Esophagus (tissue), 2 donors: ENCODE measurements at regions not wholly inside any gene's neighbourhood (a gene's known extent, or its start where the extent isn't known, plus 50 kb on each side); places are given as distances from the start of the nearest gene placed in this dataset.

Source experiments
- H3K27ac ChIP-seq, 2 donors: one replicate each; pipeline ENCODE4 v1.5.1; 2013; ENCODE audit warnings: low read depth in 2 of 2, mild to moderate bottlenecking in 2 of 2, inconsistent platforms in 1 of 2, low read length in 1 of 2, moderate library complexity in 1 of 2
- H3K27me3 ChIP-seq, 2 donors: one replicate each; pipeline ENCODE4 v1.6.1; 2013; ENCODE audit warnings: low read length in 2 of 2, control low read depth in 1 of 2, mild to moderate bottlenecking in 1 of 2; ENCODE audit not compliant: insufficient read depth in 2 of 2, control insufficient read depth in 1 of 2
- H3K36me3 ChIP-seq, 2 donors: one replicate each; pipeline ENCODE4 v1.6.1; 2013; ENCODE audit warnings: low read length in 1 of 2; ENCODE audit not compliant: control insufficient read depth in 2 of 2, insufficient read depth in 2 of 2
- H3K4me1 ChIP-seq, 2 donors: one replicate each; pipeline ENCODE4 v1.6.1; 2013; ENCODE audit warnings: low read length in 1 of 2; ENCODE audit not compliant: control insufficient read depth in 2 of 2, insufficient read depth in 2 of 2
- H3K4me3 ChIP-seq, 2 donors: one replicate each; pipeline ENCODE4 v1.5.1; 2013; ENCODE audit warnings: low read length in 2 of 2, mild to moderate bottlenecking in 2 of 2, low read depth in 1 of 2, moderate library complexity in 1 of 2
- H3K9me3 ChIP-seq, 2 donors: one replicate each; pipeline ENCODE4 v1.6.1; 2013; ENCODE audit warnings: mild to moderate bottlenecking in 2 of 2, low read depth in 1 of 2, low read length in 1 of 2, moderate library complexity in 1 of 2; ENCODE audit not compliant: control insufficient read depth in 2 of 2, insufficient read depth in 1 of 2
- WGBS, 2 donors: extraction: QIAGEN DNeasy Blood & Tissue Kit; methylation state at CpG; one replicate each; pipeline ENCODE4 v1.1.7; 2013; 5-methylcytosine and 5-hydroxymethylcytosine counted together
- donor health status: healthy with polysubstance abuse.
- donor health status: Bipolar disorder and iron deficiency.

DNA sequence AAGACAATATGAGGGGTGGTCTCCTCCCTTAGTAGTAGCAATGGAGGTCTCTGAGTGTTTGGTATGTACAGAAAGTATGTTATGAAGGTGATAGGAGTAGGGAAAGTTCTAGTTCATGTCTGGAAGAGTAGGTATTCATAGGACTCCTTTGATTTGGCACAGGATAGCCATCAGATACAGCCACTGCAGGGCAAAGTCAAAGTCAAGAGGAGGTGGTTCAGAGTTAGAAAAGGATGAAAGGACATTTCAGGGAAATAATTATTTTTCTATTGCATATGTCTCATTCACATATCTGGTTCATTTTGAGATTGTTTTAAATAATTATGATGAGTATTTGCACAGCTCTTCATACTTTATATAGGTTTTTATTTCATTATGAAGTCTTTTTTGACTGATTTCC is 381.1 kb downstream of the MFSD1 start:
- Histone ChIP-seq H3K36me3 (no peaks in the 10 kb centered on the region), H3K4me1 (no peaks in the 10 kb centered on the region), H3K9me3 (peaks cover 0 to 6% of the 10 kb centered on the region in 2 donors), H3K27ac (no peak overlapping the region), H3K4me3 (no peak overlapping the region), H3K27me3 (no peaks in the 10 kb centered on the region)

DNA sequence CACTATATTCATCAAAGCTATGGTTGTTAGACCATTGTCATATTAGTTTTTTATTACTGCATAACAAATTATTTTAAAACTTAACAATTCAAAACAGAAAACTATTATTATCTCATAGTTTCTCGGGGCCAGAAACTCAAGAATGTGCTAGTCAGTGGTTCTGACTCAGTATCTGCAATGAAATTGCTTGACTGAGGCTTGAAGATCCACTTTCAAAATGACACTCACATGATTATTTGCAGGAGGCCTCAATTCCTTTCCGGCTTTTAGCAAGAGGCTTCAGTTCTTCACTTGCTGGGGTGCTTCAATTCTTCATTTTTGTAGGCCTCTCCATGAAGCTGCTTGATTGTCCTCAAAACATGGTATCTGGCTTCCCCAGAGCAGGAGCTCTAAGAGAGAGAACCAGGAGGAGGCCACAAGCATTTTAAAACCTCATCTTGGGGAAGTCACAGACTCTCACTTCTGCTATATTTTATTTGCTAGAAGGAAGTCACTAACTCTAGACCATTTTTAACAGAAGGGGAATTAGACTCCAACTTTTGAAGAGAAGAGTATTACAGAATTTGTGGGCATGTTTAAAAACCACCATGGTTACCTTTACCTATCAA is 383.7 kb downstream of the MFSD1 start:
- Histone ChIP-seq H3K4me3 (no peak overlapping the region), H3K27me3 (no peaks in the 10 kb centered on the region), H3K4me1 (no peaks in the 10 kb centered on the region), H3K36me3 (no peaks in the 10 kb centered on the region), H3K9me3 (peaks cover 0 to 6% of the 10 kb centered on the region in 2 donors), H3K27ac (no peak overlapping the region)
- 59 to 64% methylated on average over 2 of the region's 2 CpGs for WGBS, 2 donors

DNA sequence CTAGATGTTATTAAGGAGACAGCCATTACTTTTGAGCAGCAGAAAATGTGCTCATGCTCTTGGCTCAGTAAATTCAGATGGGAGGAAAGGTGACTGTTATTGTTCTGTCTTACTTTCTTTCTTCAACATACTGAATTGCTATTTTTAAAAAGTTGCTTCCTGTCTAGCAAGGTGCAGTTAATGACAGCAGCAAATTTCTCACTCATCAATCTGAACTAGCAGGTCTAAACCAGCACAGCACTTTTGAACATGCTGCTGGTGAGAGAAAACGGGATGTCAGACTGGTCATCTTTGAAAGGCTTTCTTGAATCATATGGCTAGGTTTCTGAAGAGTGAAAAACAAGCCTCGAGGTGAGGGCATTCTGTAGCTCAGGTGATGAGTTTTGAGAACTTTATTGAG is 384.7 kb downstream of the MFSD1 start:
- H3K36me3 ChIP-seq: no peaks in the 10 kb centered on the region
- no peak overlapping the region for H3K27ac ChIP-seq
- peaks cover 0 to 4% of the 10 kb centered on the region in 2 donors for H3K9me3 ChIP-seq
- no peaks in the 10 kb centered on the region for H3K27me3 ChIP-seq
- H3K4me1 ChIP-seq: no peaks in the 10 kb centered on the region
- H3K4me3 ChIP-seq: no peak overlapping the region
- WGBS, 2 donors: 37% methylated on average over 2 of the region's 2 CpGs

DNA sequence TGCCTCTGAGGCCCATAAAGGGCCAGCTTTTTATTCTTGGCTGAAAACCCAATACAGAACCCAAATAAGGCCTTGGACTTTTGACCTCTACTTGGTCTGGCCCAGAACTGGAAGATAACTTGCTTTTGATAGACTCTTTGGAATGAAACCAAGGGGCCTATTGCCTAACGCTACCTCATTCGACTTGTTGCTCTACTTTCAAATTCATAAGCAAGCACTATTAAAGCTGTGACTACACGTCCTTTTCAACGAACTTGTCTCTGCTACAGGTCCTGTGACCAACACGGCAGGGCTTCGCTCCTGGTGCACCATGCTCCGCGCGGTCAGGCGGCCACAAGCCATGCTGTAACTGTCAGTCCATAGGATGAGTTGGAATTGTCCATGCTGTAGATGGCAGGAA is 385.4 kb downstream of the MFSD1 start:
- no peaks in the 10 kb centered on the region for H3K36me3 ChIP-seq
- H3K4me3 ChIP-seq: no peak overlapping the region
- no peak overlapping the region for H3K27ac ChIP-seq
- 70 to 80% methylated on average over 10 of the region's 10 CpGs for WGBS, 2 donors
- peaks cover 0 to 4% of the 10 kb centered on the region in 2 donors for H3K9me3 ChIP-seq
- no peaks in the 10 kb centered on the region for H3K27me3 ChIP-seq
- no peaks in the 10 kb centered on the region for H3K4me1 ChIP-seq

DNA sequence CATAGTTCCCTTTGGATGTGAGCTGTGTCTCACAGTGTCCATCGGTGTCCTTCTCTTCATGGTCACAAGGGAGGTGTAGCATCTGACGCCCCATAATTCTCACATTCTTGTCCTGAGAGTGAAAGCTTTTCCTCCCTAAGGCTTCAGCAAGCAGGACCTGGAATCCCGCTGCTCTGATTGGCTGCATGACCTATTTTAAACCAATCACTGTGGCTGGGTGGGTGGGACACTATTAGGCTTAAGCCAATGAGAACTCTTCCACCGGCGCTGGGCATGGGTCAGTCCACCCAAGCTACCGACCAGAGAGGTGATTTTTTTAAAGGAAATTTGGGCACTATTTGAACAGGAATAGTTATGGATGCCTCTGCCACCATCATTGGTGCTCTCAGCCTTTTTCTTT is 385.9 kb downstream of the MFSD1 start:
- peaks cover 0 to 4% of the 10 kb centered on the region in 2 donors for H3K9me3 ChIP-seq
- whole genome bisulfite sequencing, 2 donors: 76 to 77% methylated on average over 6 of the region's 6 CpGs

DNA sequence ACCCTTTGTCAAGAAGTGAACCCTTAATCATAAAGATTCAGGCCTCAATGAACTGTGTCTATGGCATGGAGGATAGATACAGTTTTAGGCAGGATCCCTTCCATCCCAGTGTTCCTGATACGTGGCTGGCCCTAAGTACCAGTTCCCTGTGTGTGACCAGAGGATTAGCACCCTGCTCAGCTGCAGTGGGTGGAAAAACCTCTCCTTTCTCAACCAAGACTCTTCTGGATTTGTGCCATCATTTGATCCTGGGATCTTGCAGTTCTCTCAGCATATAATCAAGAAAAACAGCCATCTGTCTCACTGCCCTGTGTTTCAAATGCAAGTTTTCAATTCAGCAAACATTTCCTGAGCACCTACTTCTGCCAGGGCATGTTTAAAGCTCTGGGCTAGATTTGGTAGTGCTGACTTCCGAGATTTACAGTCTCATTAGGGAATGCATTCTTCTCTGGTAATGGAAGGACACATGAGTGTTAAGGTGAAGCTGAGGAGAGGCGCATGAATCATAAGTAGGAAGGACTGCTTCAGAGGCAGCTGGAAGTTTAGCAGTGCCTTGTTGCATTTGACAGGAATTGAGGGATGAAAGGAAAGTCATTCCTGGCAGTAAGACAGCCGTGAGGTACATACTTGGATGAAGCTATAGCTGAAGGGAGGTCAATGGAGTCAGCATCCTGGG is 388.3 kb downstream of the MFSD1 start:
- WGBS, 2 donors: 44 to 60% methylated on average over 4 of the region's 4 CpGs

More for the DNA sequence above, 385.9 kb downstream of the MFSD1 start:
- H3K27me3 ChIP-seq: no peaks in the 10 kb centered on the region
- H3K4me3 ChIP-seq: no peak overlapping the region
- no peaks in the 10 kb centered on the region for H3K36me3 ChIP-seq
- H3K27ac ChIP-seq: no peak overlapping the region
- H3K4me1 ChIP-seq: no peaks in the 10 kb centered on the region

DNA sequence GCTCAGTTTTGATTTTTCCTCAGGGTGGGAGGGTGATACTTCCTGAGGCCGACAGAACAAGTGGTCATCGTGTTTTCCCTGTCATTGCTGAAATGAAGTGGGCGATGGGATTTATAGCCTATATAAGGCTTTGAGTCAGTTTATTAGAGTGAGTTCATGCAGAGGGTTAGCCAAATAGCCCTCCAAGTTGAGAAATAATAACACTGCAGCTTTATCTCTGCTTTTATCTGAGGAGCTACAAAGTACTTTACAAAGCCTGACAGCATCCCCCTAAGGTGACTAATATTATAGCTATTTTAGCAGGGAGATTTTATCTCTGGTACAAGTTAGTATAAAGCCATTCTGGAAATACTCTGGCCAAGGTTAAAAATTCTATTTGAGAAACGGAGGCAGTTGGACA is 389.6 kb downstream of the MFSD1 start:
- 61 to 67% methylated on average over 4 of the region's 4 CpGs for WGBS, 2 donors
- Histone ChIP-seq H3K4me1 (no peaks in the 10 kb centered on the region), H3K9me3 (peaks cover 0 to 4% of the 10 kb centered on the region in 2 donors), H3K36me3 (no peaks in the 10 kb centered on the region), H3K27me3 (no peaks in the 10 kb centered on the region), H3K27ac (no peak overlapping the region), H3K4me3 (no peak overlapping the region)

More for the DNA sequence above, 388.3 kb downstream of the MFSD1 start:
- H3K4me3 ChIP-seq: no peak overlapping the region
- no peak overlapping the region for H3K27ac ChIP-seq
- no peaks in the 10 kb centered on the region for H3K27me3 ChIP-seq
- no peaks in the 10 kb centered on the region for H3K36me3 ChIP-seq
- peaks cover 0 to 4% of the 10 kb centered on the region in 2 donors for H3K9me3 ChIP-seq
- H3K4me1 ChIP-seq: no peaks in the 10 kb centered on the region

DNA sequence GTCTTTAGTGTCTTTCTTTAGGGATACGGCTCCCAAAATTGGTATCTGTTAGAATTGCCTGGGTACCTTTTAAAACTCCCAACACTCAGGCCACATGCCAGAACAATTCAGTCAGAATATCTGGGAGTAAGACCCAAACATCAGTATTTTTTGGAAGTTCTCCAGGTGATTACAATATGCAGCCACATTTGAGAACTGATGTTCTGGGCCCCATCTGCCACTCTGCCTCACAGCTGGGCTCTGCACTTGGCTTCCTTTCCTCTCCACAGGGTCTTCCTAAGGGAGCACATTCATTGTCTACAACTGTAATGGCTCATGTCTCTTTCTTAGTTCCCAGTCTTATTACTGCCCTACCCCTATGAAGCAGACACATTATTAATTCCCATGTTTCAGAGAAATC is 394.5 kb downstream of the MFSD1 start:
- Histone ChIP-seq H3K36me3 (no peaks in the 10 kb centered on the region), H3K27ac (no peak overlapping the region), H3K4me3 (no peak overlapping the region), H3K4me1 (no peaks in the 10 kb centered on the region), H3K27me3 (no peaks in the 10 kb centered on the region), H3K9me3 (no peaks in the 10 kb centered on the region)
- whole genome bisulfite sequencing, 2 donors: 92 to 93% methylated on average over 1 of the region's 1 CpG

DNA sequence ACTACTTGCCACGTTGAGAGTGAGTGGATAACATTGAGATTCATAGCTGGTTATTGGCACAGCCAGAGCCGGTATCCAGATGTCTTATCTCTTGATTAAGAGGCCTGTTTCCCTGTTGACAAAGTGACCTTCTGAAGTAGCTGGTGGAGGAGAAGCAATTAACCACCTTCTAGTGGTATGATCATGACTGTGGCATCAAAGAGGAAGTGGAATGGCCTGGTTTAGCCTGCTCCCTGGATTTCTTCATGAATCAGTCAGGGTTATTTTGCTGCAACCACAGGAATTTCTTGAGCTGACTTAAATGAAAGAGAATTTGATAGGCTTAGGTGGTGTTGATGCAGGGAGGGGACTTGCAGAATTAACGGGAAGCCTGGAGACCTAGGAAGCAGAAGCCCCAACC is 398.3 kb downstream of the MFSD1 start:
- H3K27ac ChIP-seq: no peak overlapping the region
- WGBS, 2 donors: 67 to 73% methylated on average over 3 of the region's 3 CpGs
- H3K4me1 ChIP-seq: no peaks in the 10 kb centered on the region
- peaks cover 0 to 3% of the 10 kb centered on the region in 2 donors for H3K9me3 ChIP-seq
- no peak overlapping the region for H3K4me3 ChIP-seq
- no peaks in the 10 kb centered on the region for H3K27me3 ChIP-seq
- H3K36me3 ChIP-seq: no peaks in the 10 kb centered on the region

DNA sequence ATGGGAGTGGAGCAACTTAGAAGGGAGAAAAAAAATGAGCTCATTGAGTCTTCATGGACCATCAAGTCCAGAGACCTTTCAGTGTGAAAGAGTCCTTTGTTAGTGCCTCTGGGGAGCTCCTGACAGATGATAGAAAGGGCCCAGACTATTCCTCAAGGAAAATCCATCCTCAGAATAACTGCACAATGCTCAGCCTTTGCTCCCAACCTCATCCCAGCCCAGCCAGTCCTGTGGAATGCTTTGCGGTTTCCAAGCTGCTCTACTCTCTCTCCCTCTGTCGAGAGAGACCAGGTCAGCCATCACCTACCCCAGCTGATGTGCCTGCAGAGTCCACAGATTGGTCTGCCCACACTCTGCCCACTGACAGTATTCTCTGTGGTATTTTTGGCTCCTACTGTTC is 406.2 kb downstream of the MFSD1 start:
- no peak overlapping the region for H3K27ac ChIP-seq
- H3K27me3 ChIP-seq: no peaks in the 10 kb centered on the region
- no peaks in the 10 kb centered on the region for H3K36me3 ChIP-seq
- no peak overlapping the region for H3K4me3 ChIP-seq
- peaks cover 0 to 3% of the 10 kb centered on the region in 2 donors for H3K9me3 ChIP-seq
- WGBS, 2 donors: 77 to 84% methylated on average over 2 of the region's 2 CpGs
- no peaks in the 10 kb centered on the region for H3K4me1 ChIP-seq
